GM12878 (cell line): ENCODE measurements at regions not wholly inside any gene's neighbourhood (a gene's known extent, or its start where the extent isn't known, plus 50 kb on each side); places are given as distances from the start of the nearest gene placed in this dataset.

Experiments
- ATAC-seq: fragments of 200-7000 bp; cut with Tn5 transposase; 3 replicates; pipeline ENCODE4 v1.9.1; 2020; ENCODE audit warnings: mild to moderate bottlenecking, moderate library complexity
- BruUV-seq: library from RNA; stranded (reverse); fragments of 400-500 nt; replicated peaks from 2 replicates; lab custom pipeline; 2021; lab: Mats Ljungman, UMichigan
- CTCF ChIA-PET: fragments of 300-600 bp; sonication (Branson Sonifier 250); formaldehyde crosslinking; extraction: SDS; loops from one replicate; lab custom pipeline; 2021; ENCODE audit warnings: inconsistent platforms; lab: Yijun Ruan, JAX
- POLR2A ChIA-PET: fragments of 350-600 bp; formaldehyde crosslinking; extraction: SDS; loops from one replicate; lab custom pipeline; 2021; ENCODE audit warnings: inconsistent platforms; lab: Charles Lee
- RAD21 ChIA-PET: fragments of 300-600 bp; sonication (Branson Sonifier 250); formaldehyde crosslinking; loops from one replicate; lab custom pipeline; 2023; ENCODE audit warnings: antibody characterized with exemption; ENCODE audit not compliant: unreplicated experiment; lab: Charles Lee
- SMC1A ChIA-PET: fragments of 300-600 bp; sonication (Branson Sonifier 250); formaldehyde crosslinking; loops from one replicate; lab custom pipeline; 2023; ENCODE audit not compliant: unreplicated experiment, uncharacterized antibody; lab: Charles Lee
- DNase-seq: peaks from one replicate; pipeline ENCODE4 v3.0.0-alpha.2; 2011; ENCODE audit warnings: low read depth, low spot score
- FAIRE-seq: peaks from 3 replicates; lab custom pipeline; 2011; peaks lifted over from hg19 to GRCh38; lab: Jason Lieb, UNC
- H2AFZ ChIP-seq: 2 replicates; pipeline ENCODE4 v1.6.0; 2011; ENCODE audit warnings: low read depth, low read length, control low read depth; ENCODE audit not compliant: control insufficient read depth
- H3K27ac ChIP-seq: 2 replicates; pipeline ENCODE4 v1.5.1; 2011; ENCODE audit warnings: control low read depth; ENCODE audit not compliant: control insufficient read depth, insufficient read depth
- H3K27me3 ChIP-seq, 2 experiments: replicated peaks in 1 of 2; 2 replicates each; pipeline versions ENCODE4 v1.6.0 to v1.6.1; 2011; ENCODE audit warnings: low read length in 1 of 2; ENCODE audit not compliant: control insufficient read depth in 2 of 2, insufficient read depth in 2 of 2
- H3K36me3 ChIP-seq, 2 experiments: 2 replicates each; pipeline ENCODE4 v1.5.1; 2011; ENCODE audit warnings: low read length in 1 of 2; ENCODE audit not compliant: control insufficient read depth in 2 of 2, insufficient read depth in 2 of 2
- H3K4me1 ChIP-seq: 2 replicates; pipeline ENCODE4 v1.6.1; 2011; ENCODE audit warnings: mild to moderate bottlenecking, low read length, moderate library complexity, mixed read lengths; ENCODE audit not compliant: control insufficient read depth, insufficient read depth
- H3K4me2 ChIP-seq: 2 replicates; pipeline ENCODE4 v1.6.0; 2011; ENCODE audit warnings: control low read depth; ENCODE audit not compliant: control insufficient read depth, insufficient read depth
- H3K4me3 ChIP-seq: fragments of 200-600 bp; sonication (generic); 2 replicates; pipeline ENCODE4 v1.5.1; 2016
- H3K79me2 ChIP-seq: 2 replicates; pipeline ENCODE4 v1.6.0; 2011; ENCODE audit warnings: low read length; ENCODE audit not compliant: control insufficient read depth, insufficient read depth
- H3K9ac ChIP-seq: 2 replicates; pipeline ENCODE4 v1.8.0; 2011; ENCODE audit warnings: low read length, control low read depth, mixed read lengths; ENCODE audit not compliant: control insufficient read depth, insufficient read depth
- H3K9me3 ChIP-seq: replicated peaks from 3 replicates; pipeline ENCODE4 v1.5.1; 2011; ENCODE audit warnings: mild to moderate bottlenecking, low read length; ENCODE audit not compliant: control insufficient read depth, insufficient read depth
- H4K20me1 ChIP-seq: 2 replicates; pipeline ENCODE4 v1.6.0; 2011; ENCODE audit not compliant: control insufficient read depth, insufficient read depth
- ATF7 ChIP-seq: fragments of 450-650 bp; IDR thresholded peaks from 2 replicates; pipeline ENCODE4 v1.6.1; 2016; ENCODE audit warnings: low read depth, mild to moderate bottlenecking
- BCL3 ChIP-seq: IDR thresholded peaks from 2 replicates; pipeline ENCODE4 v1.6.1; 2011; ENCODE audit warnings: borderline replicate concordance, low read depth, mild to moderate bottlenecking, moderate library complexity, low read length; ENCODE audit not compliant: insufficient read depth, poor library complexity, severe bottlenecking
- BMI1 ChIP-seq: fragments of 450-650 bp; IDR thresholded peaks from 2 replicates; pipeline ENCODE4 v1.6.1; 2016; ENCODE audit warnings: mild to moderate bottlenecking, moderate library complexity, borderline replicate concordance
- EP300 ChIP-seq, 2 experiments: fragments of 150-350 bp in 1 of 2; IDR thresholded peaks; 2 replicates each; pipeline ENCODE4 v1.6.1; 2011 to 2012; ENCODE audit warnings: low read depth in 2 of 2, low read length in 2 of 2, borderline replicate concordance in 1 of 2, improper control_type of control experiment in 1 of 2, inconsistent platforms in 1 of 2; ENCODE audit not compliant: control insufficient read depth in 1 of 2
- FOXK2 ChIP-seq: fragments of 450-650 bp; IDR thresholded peaks from 2 replicates; pipeline ENCODE4 v1.6.1; 2017; ENCODE audit warnings: mild to moderate bottlenecking, moderate library complexity
- IKZF2 ChIP-seq, 2 experiments: fragments of 450-650 bp; IDR thresholded peaks; 2 replicates each; pipeline ENCODE4 v1.6.1; 2017; ENCODE audit warnings: mild to moderate bottlenecking in 2 of 2, moderate library complexity in 2 of 2
- IRF3 ChIP-seq: fragments of 450-650 bp; IDR thresholded peaks from 2 replicates; pipeline ENCODE4 v1.6.1; 2014; ENCODE audit warnings: mild to moderate bottlenecking
- MTA3 ChIP-seq: IDR thresholded peaks from 2 replicates; pipeline ENCODE4 v1.6.1; 2012; ENCODE audit warnings: low read length, inconsistent platforms, borderline replicate concordance
- PAX5 ChIP-seq: IDR thresholded peaks from 2 replicates; pipeline ENCODE4 v1.6.1; 2011; ENCODE audit warnings: low read depth, low read length, borderline replicate concordance
- POLR2AphosphoS5 ChIP-seq: IDR thresholded peaks from 2 replicates; pipeline ENCODE4 v1.6.1; 2011; ENCODE audit warnings: mild to moderate bottlenecking, low read length, inconsistent platforms
- POU2F2 ChIP-seq: IDR thresholded peaks from 3 replicates; pipeline ENCODE4 v1.6.1; 2011; ENCODE audit warnings: low read depth, mild to moderate bottlenecking, low read length, borderline replicate concordance
- SUZ12 ChIP-seq: fragments of 200-600 bp; sonication (generic); IDR thresholded peaks from one replicate; pipeline ENCODE4 v1.6.1; 2018; ENCODE audit warnings: antibody characterized with exemption, mild to moderate bottlenecking; ENCODE audit not compliant: unreplicated experiment
- TBL1XR1 ChIP-seq: IDR thresholded peaks from 2 replicates; pipeline ENCODE4 v1.6.1; 2012; ENCODE audit warnings: low read depth, low read length, improper control_type of control experiment
- TCF12 ChIP-seq: IDR thresholded peaks from 2 replicates; pipeline ENCODE4 v1.6.1; 2011; ENCODE audit warnings: low read depth, mild to moderate bottlenecking, low read length
- USF2 ChIP-seq: IDR thresholded peaks from 2 replicates; pipeline ENCODE4 v1.6.1; 2011; ENCODE audit warnings: low read depth, low read length, improper control_type of control experiment, borderline replicate concordance
- YY1 ChIP-seq: IDR thresholded peaks from 2 replicates; pipeline ENCODE4 v1.6.1; 2011; ENCODE audit warnings: low read depth, mild to moderate bottlenecking, low read length
- ZZZ3 ChIP-seq: IDR thresholded peaks from 2 replicates; pipeline ENCODE4 v1.6.1; 2011; ENCODE audit warnings: low read depth; ENCODE audit not compliant: control insufficient read depth, insufficient read length
- WGBS: methylation state at CpG from one replicate; pipeline ENCODE4 v1.1.6; 2016; ENCODE audit warnings: low lambda C conversion rate; ENCODE audit not compliant: insufficient replicate concordance, insufficient coverage; ENCODE audit errors: missing lambda C conversion rate; 5-methylcytosine and 5-hydroxymethylcytosine counted together
- in situ Hi-C: fragments of 300-500 bp; cut with MboI; formaldehyde crosslinking; loops from 9 replicates; pipeline ENCODE4 v1.14.3; 2018; ENCODE audit warnings: mixed read lengths
- intact Hi-C: fragments of 100-400 bp; cut with micrococcal nuclease; formaldehyde crosslinking; loops from one replicate; pipeline ENCODE4 v1.14.2; 2022; ENCODE audit not compliant: unreplicated experiment
- TF ChIP-seq, protein P1 (sequence below): IDR thresholded peaks from 2 replicates; pipeline ENCODE4 v1.6.1; 2012; ENCODE audit warnings: low read length, inconsistent platforms
- TF ChIP-seq, protein P2 (sequence below): IDR thresholded peaks from 2 replicates; pipeline ENCODE4 v1.6.1; 2011; ENCODE audit warnings: low read depth, mild to moderate bottlenecking, low read length, moderate library complexity, borderline replicate concordance; ENCODE audit errors: extremely low read depth

DNA sequence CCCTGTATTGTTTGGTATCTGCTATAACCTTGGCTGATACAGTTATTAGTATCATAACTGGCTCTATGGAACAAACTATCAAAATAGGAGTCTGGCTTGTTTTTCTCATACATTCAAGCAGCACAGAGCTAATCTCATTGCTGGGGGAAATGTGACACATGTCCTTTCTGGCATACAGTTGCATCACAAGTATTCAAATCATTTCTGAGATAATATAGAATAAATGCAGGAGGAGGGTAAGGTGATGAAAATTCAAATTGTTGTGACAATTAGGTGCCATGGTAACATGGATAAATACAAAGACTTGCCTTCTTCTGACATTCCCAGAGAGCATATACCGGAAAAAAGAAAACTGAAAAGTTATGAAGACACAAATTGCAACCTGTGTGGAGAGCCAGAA is 2706.8 kb downstream of the ARAP2 start (continued):
- no peak for TF ChIP-seq ZZZ3
- TF ChIP-seq PAX5: no peak
- no peak for TF ChIP-seq MTA3
- TF ChIP-seq, all 136 proteins: peak for 0

DNA sequence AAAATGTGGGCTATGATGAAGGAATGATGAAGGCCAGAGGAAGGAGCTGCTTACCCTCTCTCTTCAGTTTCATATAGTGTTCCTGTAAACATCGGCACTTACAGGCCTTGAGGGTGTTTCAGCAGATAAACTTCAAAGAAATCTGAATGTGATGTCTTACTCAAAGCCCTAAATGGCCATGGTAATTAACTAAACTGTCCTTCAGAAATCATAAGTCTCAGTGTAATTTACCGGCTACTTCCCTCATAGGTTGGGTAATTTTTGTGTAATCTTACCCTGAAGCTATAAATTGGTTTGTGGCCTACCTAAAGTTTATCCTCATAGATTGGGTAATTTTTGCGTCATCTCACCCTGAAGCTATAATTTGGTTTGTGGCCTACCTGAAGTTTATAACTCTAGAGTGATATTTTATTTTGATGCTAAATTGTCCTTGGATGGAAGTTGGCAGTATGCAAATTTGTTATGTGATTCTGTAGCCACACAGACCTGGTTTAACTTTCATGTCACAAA is 2700.3 kb downstream of the ARAP2 start:
- CTCF ChIA-PET: no interaction called here
- intact Hi-C loops: no loop called here
- no peaks in the 10 kb centered on the region for H4K20me1 ChIP-seq
- H3K9ac ChIP-seq: no peak overlapping the region
- no peaks in the 10 kb centered on the region for H3K9me3 ChIP-seq
- TF ChIP-seq USF2 (no peak), BMI1 (no peak), POLR2AphosphoS5 (no peak), TBL1XR1 (no peak), POU2F2 (no peak), ATF7 (no peak), IKZF2 (IDR thresholded peaks at IDR 0.05) (no peak), FOXK2 (no peak), IRF3 (no peak), EP300 (IDR thresholded peaks at IDR 0.05; ENCODE audit: borderline replicate concordance in 1 of 2, control insufficient read depth in 1 of 2, low read depth in 2 of 2, low read length in 2 of 2) (no peak), TCF12 (no peak), BCL3 (no peak), YY1 (no peak), SUZ12 (no peak)
- TF ChIP-seq, protein P1, sequence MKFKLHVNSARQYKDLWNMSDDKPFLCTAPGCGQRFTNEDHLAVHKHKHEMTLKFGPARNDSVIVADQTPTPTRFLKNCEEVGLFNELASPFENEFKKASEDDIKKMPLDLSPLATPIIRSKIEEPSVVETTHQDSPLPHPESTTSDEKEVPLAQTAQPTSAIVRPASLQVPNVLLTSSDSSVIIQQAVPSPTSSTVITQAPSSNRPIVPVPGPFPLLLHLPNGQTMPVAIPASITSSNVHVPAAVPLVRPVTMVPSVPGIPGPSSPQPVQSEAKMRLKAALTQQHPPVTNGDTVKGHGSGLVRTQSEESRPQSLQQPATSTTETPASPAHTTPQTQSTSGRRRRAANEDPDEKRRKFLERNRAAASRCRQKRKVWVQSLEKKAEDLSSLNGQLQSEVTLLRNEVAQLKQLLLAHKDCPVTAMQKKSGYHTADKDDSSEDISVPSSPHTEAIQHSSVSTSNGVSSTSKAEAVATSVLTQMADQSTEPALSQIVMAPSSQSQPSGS: no peak
- TF ChIP-seq, protein P2, sequence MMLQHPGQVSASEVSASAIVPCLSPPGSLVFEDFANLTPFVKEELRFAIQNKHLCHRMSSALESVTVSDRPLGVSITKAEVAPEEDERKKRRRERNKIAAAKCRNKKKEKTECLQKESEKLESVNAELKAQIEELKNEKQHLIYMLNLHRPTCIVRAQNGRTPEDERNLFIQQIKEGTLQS: no peak
- no peak overlapping the region for H3K27ac ChIP-seq
- POLR2A ChIA-PET: no interaction called here
- H3K79me2 ChIP-seq: no peaks in the 10 kb centered on the region
- RAD21 ChIA-PET: no interaction called here
- no peak for FAIRE-seq
- BruUV-seq: no TSS peak
- H3K4me3 ChIP-seq: no peak overlapping the region
- SMC1A ChIA-PET: interaction anchor here (0.9 to 2.1 kb wide), 4 partner anchors 10 to 31 kb away, joined by 3 to 7 read pairs (median 4); no protein-coding TSS in a partner anchor
- no peak overlapping the region for H2AFZ ChIP-seq
- no peak for ATAC-seq
- no peaks in the 10 kb centered on the region for H3K36me3 ChIP-seq
- H3K27me3 ChIP-seq: no peaks in the 10 kb centered on the region
- H3K4me2 ChIP-seq: no peak overlapping the region
- WGBS: 46% methylated on average over 3 of the region's 3 CpGs
- no peaks in the 10 kb centered on the region for H3K4me1 ChIP-seq
- in situ Hi-C loops: no loop called here
- no peak for DNase-seq
